Activated CD4-positive, alpha-beta T cell treated with anti-CD3 and anti-CD28 coated beads for 24 hours (primary cell): ENCODE measurements at regions not wholly inside any gene's neighbourhood (a gene's known extent, or its start where the extent isn't known, plus 50 kb on each side); places are given as distances from the start of the nearest gene placed in this dataset.

ENCODE experiments used
- DNase-seq, 2 donors: peaks; one replicate each; pipeline ENCODE4 v3.0.0-alpha.2; 2020; ENCODE audit warnings: low read depth in 2 of 2

- no peak for DNase-seq
Observed at GRCh38 chr22:27386186-27386585, 415.4 kb downstream of the MN1 start.

GRCh38 chr22:27387561-27387960 is 414.0 kb downstream of the MN1 start:
- no peak for DNase-seq

- no peak for DNase-seq
Observed at GRCh38 chr22:27388090-27388600, 413.4 kb downstream of the MN1 start.

GRCh38 chr22:27389727-27390075 is 411.9 kb downstream of the MN1 start:
- no peak for DNase-seq

- DNase-seq = no peak
Observed at GRCh38 chr22:27391092-27391770, 410.3 kb downstream of the MN1 start.

GRCh38 chr22:27393371-27393770 is 408.2 kb downstream of the MN1 start:
- DNase-seq = no peak

GRCh38 chr22:27394806-27395404 is 406.7 kb downstream of the MN1 start:
- no peak for DNase-seq

- DNase-seq = no peak
Observed at GRCh38 chr22:27397036-27397953, 404.3 kb downstream of the MN1 start.

GRCh38 chr22:27397954-27398342 is 403.6 kb downstream of the MN1 start:
- DNase-seq = no peak

- no peak for DNase-seq
Observed at GRCh38 chr22:27399161-27399560, 402.4 kb downstream of the MN1 start.

GRCh38 chr22:27400811-27401210 is 400.7 kb downstream of the MN1 start:
- no peak for DNase-seq

- no peak for DNase-seq
Observed at GRCh38 chr22:27401321-27401720, 400.2 kb downstream of the MN1 start.

GRCh38 chr22:27404441-27404840 is 397.1 kb downstream of the MN1 start:
- no peak for DNase-seq

GRCh38 chr22:27405672-27406388 is 395.7 kb downstream of the MN1 start:
- DNase-seq = peak in 1 of 2 donors; percentile 17

- no peak for DNase-seq
Observed at GRCh38 chr22:27406389-27406861, 395.1 kb downstream of the MN1 start.

- no peak for DNase-seq
Observed at GRCh38 chr22:27407369-27407985, 394.1 kb downstream of the MN1 start.

- no peak for DNase-seq
Observed at GRCh38 chr22:27408068-27408467, 393.5 kb downstream of the MN1 start.

- no peak for DNase-seq
Observed at GRCh38 chr22:27409299-27409698, 392.3 kb downstream of the MN1 start.

GRCh38 chr22:27412866-27413445 is 388.6 kb downstream of the MN1 start:
- no peak for DNase-seq

GRCh38 chr22:27413702-27414101 is 387.9 kb downstream of the MN1 start:
- no peak for DNase-seq
